ENCODE measurements at regions not wholly inside any gene's neighbourhood (a gene's known extent, or its start where the extent isn't known, plus 50 kb on each side); places are given as distances from the start of the nearest gene placed in this dataset.

- no peak for TF ChIP-seq POLR2A (IDR thresholded peaks at IDR 0.05; ENCODE audit: low read length)
- TF ChIP-seq GATA1 (IDR thresholded peaks at IDR 0.05; ENCODE audit: low read depth, low read length), result no peak
Measured at GRCh38 chr14:66135831-66136230, 350.3 kb upstream of the CCDC196 start.

All from erythroblast (primary cell).